ENCODE measurements at regions not wholly inside any gene's neighbourhood (a gene's known extent, or its start where the extent isn't known, plus 50 kb on each side); places are given as distances from the start of the nearest gene placed in this dataset.
"Not testable (repeated sequence)": the region's sequence is repeated elsewhere in the genome, so short reads cannot be mapped to it uniquely, and the experiment has no call there.

GRCh38 chr2:123614596-123614995, 410.5 kb upstream of the CNTNAP5 start:
- DNase-seq: no peak

- not testable (repeated sequence) for DNase-seq
Observed at GRCh38 chr2:123618642-123619041, 406.4 kb upstream of the CNTNAP5 start.

GRCh38 chr2:123624816-123625215, 400.3 kb upstream of the CNTNAP5 start:
- no peak for DNase-seq

- DNase-seq: no peak
Observed at GRCh38 chr2:123636232-123636631, 388.9 kb upstream of the CNTNAP5 start.

- DNase-seq: no peak
Observed at GRCh38 chr2:123640685-123641335, 384.3 kb upstream of the CNTNAP5 start.

- DNase-seq: no peak
Observed at GRCh38 chr2:123644053-123644452, 381.0 kb upstream of the CNTNAP5 start.

GRCh38 chr2:123648016-123648415, 377.1 kb upstream of the CNTNAP5 start:
- DNase-seq: no peak

GRCh38 chr2:123648956-123649355, 376.1 kb upstream of the CNTNAP5 start:
- DNase-seq: no peak

GRCh38 chr2:123651151-123651550, 373.9 kb upstream of the CNTNAP5 start:
- no peak for DNase-seq

GRCh38 chr2:123652320-123652719, 372.8 kb upstream of the CNTNAP5 start:
- no peak for DNase-seq

GRCh38 chr2:123656590-123656989, 368.5 kb upstream of the CNTNAP5 start:
- DNase-seq: no peak

GRCh38 chr2:123659120-123659519, 366.0 kb upstream of the CNTNAP5 start:
- DNase-seq: no peak

GRCh38 chr2:123670286-123670685, 354.8 kb upstream of the CNTNAP5 start:
- no peak for DNase-seq

GRCh38 chr2:123683797-123684196, 341.3 kb upstream of the CNTNAP5 start:
- not testable (repeated sequence) for DNase-seq

GRCh38 chr2:123687064-123687463, 338.0 kb upstream of the CNTNAP5 start:
- no peak for DNase-seq

- DNase-seq: no peak
Observed at GRCh38 chr2:123688231-123688940, 336.7 kb upstream of the CNTNAP5 start.

- DNase-seq: no peak
Observed at GRCh38 chr2:123692121-123692520, 333.0 kb upstream of the CNTNAP5 start.

GRCh38 chr2:123693836-123694235, 331.3 kb upstream of the CNTNAP5 start:
- no peak for DNase-seq

GRCh38 chr2:123695426-123695825, 329.7 kb upstream of the CNTNAP5 start:
- no peak for DNase-seq

- no peak for DNase-seq
Observed at GRCh38 chr2:123696021-123696420, 329.1 kb upstream of the CNTNAP5 start.

- no peak for DNase-seq
Observed at GRCh38 chr2:123696799-123697410, 328.2 kb upstream of the CNTNAP5 start.

- no peak for DNase-seq
Observed at GRCh38 chr2:123715467-123715982, 309.6 kb upstream of the CNTNAP5 start.

- peak; percentile 3 for DNase-seq
Observed at GRCh38 chr2:123717636-123718334, 307.3 kb upstream of the CNTNAP5 start.
